ENCODE measurements at regions not wholly inside any gene's neighbourhood (a gene's known extent, or its start where the extent isn't known, plus 50 kb on each side); places are given as distances from the start of the nearest gene placed in this dataset.

DNA sequence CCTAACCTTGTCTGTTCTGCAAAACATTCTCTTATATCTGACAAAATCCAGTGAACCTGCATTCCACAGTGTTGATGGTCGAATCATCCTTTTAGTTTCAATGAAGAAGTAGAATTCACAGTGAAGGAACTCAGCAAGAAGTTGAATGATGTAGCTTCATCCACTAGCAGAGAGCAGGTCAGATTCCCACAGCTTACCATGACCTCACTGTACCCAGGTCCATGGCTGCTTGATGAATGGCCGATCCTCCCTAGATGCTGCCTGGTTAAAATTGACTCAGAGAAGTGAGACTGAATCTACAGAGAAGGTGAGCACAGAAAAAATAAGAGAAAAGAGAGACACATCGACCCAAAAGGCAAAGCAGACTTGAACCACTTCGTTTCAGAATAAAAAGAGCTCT, 906.0 kb upstream of the CHAC2 start:
- TF ChIP-seq, protein P1, sequence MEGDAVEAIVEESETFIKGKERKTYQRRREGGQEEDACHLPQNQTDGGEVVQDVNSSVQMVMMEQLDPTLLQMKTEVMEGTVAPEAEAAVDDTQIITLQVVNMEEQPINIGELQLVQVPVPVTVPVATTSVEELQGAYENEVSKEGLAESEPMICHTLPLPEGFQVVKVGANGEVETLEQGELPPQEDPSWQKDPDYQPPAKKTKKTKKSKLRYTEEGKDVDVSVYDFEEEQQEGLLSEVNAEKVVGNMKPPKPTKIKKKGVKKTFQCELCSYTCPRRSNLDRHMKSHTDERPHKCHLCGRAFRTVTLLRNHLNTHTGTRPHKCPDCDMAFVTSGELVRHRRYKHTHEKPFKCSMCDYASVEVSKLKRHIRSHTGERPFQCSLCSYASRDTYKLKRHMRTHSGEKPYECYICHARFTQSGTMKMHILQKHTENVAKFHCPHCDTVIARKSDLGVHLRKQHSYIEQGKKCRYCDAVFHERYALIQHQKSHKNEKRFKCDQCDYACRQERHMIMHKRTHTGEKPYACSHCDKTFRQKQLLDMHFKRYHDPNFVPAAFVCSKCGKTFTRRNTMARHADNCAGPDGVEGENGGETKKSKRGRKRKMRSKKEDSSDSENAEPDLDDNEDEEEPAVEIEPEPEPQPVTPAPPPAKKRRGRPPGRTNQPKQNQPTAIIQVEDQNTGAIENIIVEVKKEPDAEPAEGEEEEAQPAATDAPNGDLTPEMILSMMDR (IDR thresholded peaks at IDR 0.05), result no peak
- H3K4me3 ChIP-seq, result no peak overlapping the region
- H3K9me3 ChIP-seq, result no peaks in the 10 kb centered on the region
- DNase-seq, result no peak
- intact Hi-C loops (cut with DNase I), result no loop called here
- no peak overlapping the region for H3K27ac ChIP-seq
- no peak for ATAC-seq
- H3K27me3 ChIP-seq, result no peaks in the 10 kb centered on the region
- H3K36me3 ChIP-seq, result no peaks in the 10 kb centered on the region
- H3K4me1 ChIP-seq, result no peaks in the 10 kb centered on the region

DNA sequence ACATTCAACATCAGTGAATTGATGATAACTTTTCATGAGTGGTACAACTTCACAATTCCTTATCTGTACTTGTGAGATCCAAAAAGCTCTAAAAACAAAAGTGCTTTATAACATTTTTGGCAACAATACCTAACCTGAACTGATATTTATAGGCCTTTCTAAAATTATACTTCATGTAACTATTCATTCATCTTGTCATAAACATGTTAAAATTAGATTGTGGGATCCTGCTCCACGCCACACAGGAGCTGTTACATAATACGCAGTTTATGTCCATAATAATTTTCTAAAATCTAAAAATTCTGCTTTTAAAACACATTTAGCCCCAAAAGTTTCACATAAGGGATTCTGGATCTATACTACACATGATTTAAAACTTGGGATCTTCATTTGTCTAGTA, 908.5 kb upstream of the CHAC2 start:
- DNase-seq (no peak), ATAC-seq (no peak)
- H3K27me3 ChIP-seq, result no peaks in the 10 kb centered on the region
- peaks cover 0 to 6% of the 10 kb centered on the region in 2 donors for H3K9me3 ChIP-seq
- TF ChIP-seq, protein P1 (IDR thresholded peaks at IDR 0.05), result no peak
- H3K4me1 ChIP-seq, result no peaks in the 10 kb centered on the region
- no peak overlapping the region for H3K27ac ChIP-seq
- intact Hi-C loops (cut with DNase I), result no loop called here
- no peak overlapping the region for H3K4me3 ChIP-seq
- no peaks in the 10 kb centered on the region for H3K36me3 ChIP-seq

DNA sequence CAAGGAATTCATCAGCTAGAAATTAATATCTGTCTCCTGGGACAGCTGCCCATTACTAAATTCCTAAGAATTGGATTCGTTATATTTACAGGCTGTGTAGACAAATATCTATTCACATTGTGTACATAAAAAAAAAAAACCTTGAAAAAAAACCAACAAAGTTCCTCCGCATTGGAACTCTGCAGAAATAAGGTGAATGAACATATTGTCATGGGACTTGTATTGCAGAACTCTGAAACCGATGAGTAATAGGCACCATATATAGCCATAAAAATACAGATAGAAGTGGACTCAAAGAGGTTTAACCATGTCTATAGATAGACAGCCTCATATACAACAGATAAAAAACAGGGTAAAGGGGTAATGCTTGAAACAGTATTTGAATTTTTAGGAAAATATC, 909.9 kb upstream of the CHAC2 start:
- H3K27ac ChIP-seq, result no peak overlapping the region
- no peak for DNase-seq
- no peak overlapping the region for H3K4me3 ChIP-seq
- no peaks in the 10 kb centered on the region for H3K27me3 ChIP-seq
- intact Hi-C loops (cut with DNase I), result no loop called here
- peaks cover 0 to 8% of the 10 kb centered on the region in 2 donors for H3K9me3 ChIP-seq
- ATAC-seq, result no peak
- H3K4me1 ChIP-seq, result no peaks in the 10 kb centered on the region
- TF ChIP-seq, protein P1 (IDR thresholded peaks at IDR 0.05), result no peak
- no peaks in the 10 kb centered on the region for H3K36me3 ChIP-seq

DNA sequence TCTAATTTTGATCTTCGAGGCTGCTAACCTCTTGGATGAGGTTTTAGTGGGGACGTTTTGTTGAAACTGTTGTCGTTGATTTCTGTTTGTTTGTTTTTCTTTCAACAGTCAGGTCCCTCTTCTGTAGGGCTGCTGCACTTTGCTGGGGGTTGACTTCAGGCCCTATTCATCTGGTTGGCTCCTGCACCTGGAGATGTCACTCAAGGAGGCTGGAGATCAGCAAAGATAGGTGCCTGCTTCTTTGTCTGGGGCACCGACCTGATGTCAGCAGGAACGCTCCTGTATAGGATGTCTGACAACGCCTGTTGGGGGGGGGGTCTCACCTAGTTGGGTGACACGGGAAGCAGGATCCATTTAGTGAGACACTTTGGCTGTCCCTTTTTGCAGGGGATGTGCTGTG, 915.6 kb upstream of the CHAC2 start:
- H3K36me3 ChIP-seq, result no peaks in the 10 kb centered on the region
- H3K9me3 ChIP-seq, result peaks cover 0 to 39% of the 10 kb centered on the region in 2 donors
- H3K4me1 ChIP-seq, result no peaks in the 10 kb centered on the region
- H3K27ac ChIP-seq, result no peak overlapping the region
- intact Hi-C loops (cut with DNase I), result no loop called here
- TF ChIP-seq, protein P1 (IDR thresholded peaks at IDR 0.05), result no peak
- DNase-seq, result peak in 1 of 4 donors; percentile 15
- ATAC-seq, result no peak
- no peaks in the 10 kb centered on the region for H3K27me3 ChIP-seq
- H3K4me3 ChIP-seq, result no peak overlapping the region

DNA sequence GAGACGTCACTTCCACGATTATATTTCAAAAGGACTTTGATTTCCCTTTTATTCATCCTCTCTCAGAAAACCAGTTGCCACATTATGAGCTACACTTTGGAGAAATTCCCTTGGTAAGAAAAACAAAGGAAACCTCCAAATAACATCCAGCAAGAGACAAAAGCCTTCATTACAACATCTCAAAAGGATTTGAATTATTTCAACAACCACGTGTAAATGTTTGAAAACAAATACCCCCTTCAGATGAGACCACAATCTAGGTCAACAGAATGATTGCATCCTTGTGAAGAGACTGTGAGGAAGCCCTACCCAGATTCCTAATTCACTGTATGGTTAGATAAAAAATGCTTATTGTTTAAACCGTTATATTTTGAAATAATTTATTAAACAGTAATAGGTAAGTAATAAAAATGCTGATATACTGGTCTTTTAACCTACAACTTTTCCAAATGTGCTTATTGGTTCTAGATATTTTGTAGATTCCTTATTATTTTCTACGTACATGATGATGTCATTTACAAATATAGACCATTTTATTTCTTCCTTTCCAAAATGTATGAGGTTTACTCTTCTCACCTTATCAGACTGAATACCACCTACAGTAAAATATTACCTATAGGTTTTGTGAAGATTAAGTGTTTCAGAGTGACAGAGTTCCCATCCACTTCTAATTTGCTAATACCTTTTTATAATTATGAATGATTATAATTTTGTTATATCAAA, 922.7 kb upstream of the CHAC2 start:
- intact Hi-C loops (cut with DNase I), result no loop called here
- Histone ChIP-seq H3K36me3 (no peaks in the 10 kb centered on the region), H3K27ac (no peak overlapping the region), H3K4me1 (no peaks in the 10 kb centered on the region), H3K4me3 (no peak overlapping the region), H3K9me3 (peaks cover 0 to 16% of the 10 kb centered on the region in 2 donors), H3K27me3 (no peaks in the 10 kb centered on the region)
- ATAC-seq (no peak), DNase-seq (no peak)
- TF ChIP-seq, protein P1 (IDR thresholded peaks at IDR 0.05), result no peak
